ENCODE measurements at regions not wholly inside any gene's neighbourhood (a gene's known extent, or its start where the extent isn't known, plus 50 kb on each side); places are given as distances from the start of the nearest gene placed in this dataset.

DNA sequence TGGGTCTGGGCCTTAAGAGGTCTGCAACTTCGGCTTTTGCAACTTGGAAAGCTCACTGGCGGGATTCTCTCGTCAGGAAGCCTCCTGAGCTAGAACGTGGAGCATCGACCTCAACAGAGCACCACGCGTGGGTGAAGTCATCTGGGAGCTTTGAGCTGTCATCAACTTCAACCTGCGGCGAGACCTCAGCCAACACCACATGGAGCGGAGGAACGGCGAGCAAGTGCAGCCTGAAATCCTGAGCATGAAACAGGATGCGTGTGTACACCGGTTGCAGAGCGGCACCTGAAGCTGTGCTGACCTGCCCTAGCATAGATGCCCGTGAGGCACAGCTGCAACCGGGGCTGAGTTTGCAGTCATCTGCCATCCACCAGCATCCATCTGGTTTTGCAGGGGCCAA is 295.7 kb upstream of the SHH start:
- TF ChIP-seq, protein P1, sequence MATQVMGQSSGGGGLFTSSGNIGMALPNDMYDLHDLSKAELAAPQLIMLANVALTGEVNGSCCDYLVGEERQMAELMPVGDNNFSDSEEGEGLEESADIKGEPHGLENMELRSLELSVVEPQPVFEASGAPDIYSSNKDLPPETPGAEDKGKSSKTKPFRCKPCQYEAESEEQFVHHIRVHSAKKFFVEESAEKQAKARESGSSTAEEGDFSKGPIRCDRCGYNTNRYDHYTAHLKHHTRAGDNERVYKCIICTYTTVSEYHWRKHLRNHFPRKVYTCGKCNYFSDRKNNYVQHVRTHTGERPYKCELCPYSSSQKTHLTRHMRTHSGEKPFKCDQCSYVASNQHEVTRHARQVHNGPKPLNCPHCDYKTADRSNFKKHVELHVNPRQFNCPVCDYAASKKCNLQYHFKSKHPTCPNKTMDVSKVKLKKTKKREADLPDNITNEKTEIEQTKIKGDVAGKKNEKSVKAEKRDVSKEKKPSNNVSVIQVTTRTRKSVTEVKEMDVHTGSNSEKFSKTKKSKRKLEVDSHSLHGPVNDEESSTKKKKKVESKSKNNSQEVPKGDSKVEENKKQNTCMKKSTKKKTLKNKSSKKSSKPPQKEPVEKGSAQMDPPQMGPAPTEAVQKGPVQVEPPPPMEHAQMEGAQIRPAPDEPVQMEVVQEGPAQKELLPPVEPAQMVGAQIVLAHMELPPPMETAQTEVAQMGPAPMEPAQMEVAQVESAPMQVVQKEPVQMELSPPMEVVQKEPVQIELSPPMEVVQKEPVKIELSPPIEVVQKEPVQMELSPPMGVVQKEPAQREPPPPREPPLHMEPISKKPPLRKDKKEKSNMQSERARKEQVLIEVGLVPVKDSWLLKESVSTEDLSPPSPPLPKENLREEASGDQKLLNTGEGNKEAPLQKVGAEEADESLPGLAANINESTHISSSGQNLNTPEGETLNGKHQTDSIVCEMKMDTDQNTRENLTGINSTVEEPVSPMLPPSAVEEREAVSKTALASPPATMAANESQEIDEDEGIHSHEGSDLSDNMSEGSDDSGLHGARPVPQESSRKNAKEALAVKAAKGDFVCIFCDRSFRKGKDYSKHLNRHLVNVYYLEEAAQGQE (IDR thresholded peaks at IDR 0.05): no peak
- no peak for TF ChIP-seq PHF8 (IDR thresholded peaks at IDR 0.05; ENCODE audit: borderline replicate concordance, low read depth)
